ENCODE measurements at regions not wholly inside any gene's neighbourhood (a gene's known extent, or its start where the extent isn't known, plus 50 kb on each side); places are given as distances from the start of the nearest gene placed in this dataset.

GRCh38 chr2:20149703-20150030, 75.3 kb downstream of the SDC1 start:
- Histone ChIP-seq H3K9me3 (replicated peaks; ENCODE audit: control insufficient read depth, insufficient read depth, low read depth, low read length) (no peaks in the 10 kb centered on the region), H3K9ac (ENCODE audit: insufficient read depth in 1 of 2, low read depth in 2 of 2, low read length in 2 of 2) (no peak overlapping the region), H3K27me3 (ENCODE audit: control insufficient read depth in 2 of 2, insufficient read depth in 2 of 2, low read length in 2 of 2) (peaks cover 4% of the 10 kb centered on the region in 2 experiments; a peak in 3 of 5 replicates), H2AFZ (ENCODE audit: low read depth, low read length) (peak overlapping the region; percentile 93; the same call in 1 of the 2 replicates), H3K4me1 (replicated peaks in 1 of 2; ENCODE audit: control insufficient read depth in 2 of 2, insufficient read depth in 2 of 2, low read length in 2 of 2) (peaks cover 16 to 39% of the 10 kb centered on the region in 2 experiments), H3K9me1 (ENCODE audit: control insufficient read depth, insufficient read depth, low read length) (no peaks in the 10 kb centered on the region), H4K20me1 (replicated peaks; ENCODE audit: control insufficient read depth, insufficient read depth, low read length) (no peaks in the 10 kb centered on the region), H3K36me3 (ENCODE audit: control insufficient read depth, insufficient read depth, low read length) (no peaks in the 10 kb centered on the region), H3K4me3 (no peak overlapping the region), H3K79me2 (ENCODE audit: control insufficient read depth, insufficient read depth, low read length) (no peaks in the 10 kb centered on the region), H3K4me2 (ENCODE audit: insufficient read depth, low read length) (no peak overlapping the region), H3K27ac (ENCODE audit: extremely low read depth, low read depth, low read length) (no peak overlapping the region)
- CTCF ChIA-PET (ENCODE audit: low intra/inter-chr PET ratio): no interaction called here
- no TSS peak for BruUV-seq (replicated peaks)
- 57% methylated on average over 5 of the region's 5 CpGs for WGBS (ENCODE audit: insufficient coverage, low coverage, missing lambda C conversion rate)
- in situ Hi-C loops (cut with MboI): no loop called here
- intact Hi-C loops (cut with micrococcal nuclease): no loop called here
- DNase-seq (ENCODE audit: extremely low read depth in 1 of 4, low spot score in 3 of 4) (no peak), ATAC-seq (no peak), FAIRE-seq (no peak)
- TF ChIP-seq PRDM10 (IDR thresholded peaks at IDR 0.05; ENCODE audit: partially characterized antibody): no peak
- no peak for TF ChIP-seq ZNF395 (CRISPR knock-in tag; IDR thresholded peaks at IDR 0.05)
- no peak for TF ChIP-seq POLR2G (IDR thresholded peaks at IDR 0.05; ENCODE audit: low read depth, low read length)
- peak in 1 of 2 experiments; percentile 35; a peak in 3 of 4 replicates for TF ChIP-seq NRF1 (conservative IDR thresholded peaks at IDR 0.05 in 1 of 2, IDR thresholded peaks at IDR 0.05 in 1 of 2)
- POLR2A ChIA-PET: no interaction called here

All from K562 (cell line).